Posterior vena cava (tissue), 2 donors: ENCODE measurements at regions not wholly inside any gene's neighbourhood (a gene's known extent, or its start where the extent isn't known, plus 50 kb on each side); places are given as distances from the start of the nearest gene placed in this dataset.
"Not testable (repeated sequence)": the region's sequence is repeated elsewhere in the genome, so short reads cannot be mapped to it uniquely, and the experiment has no call there.

Source experiments
- DNase-seq: peaks from one replicate; pipeline ENCODE4 v3.0.0-alpha.2; 2020; ENCODE audit warnings: low spot score
- intact Hi-C, 2 donors: fragments of 100-400 bp; cut with DNase I; formaldehyde crosslinking; loops; one replicate each; pipeline versions ENCODE4 v1.14.1 to v1.14.2; 2022 to 2023
- donor health status: DM: yes; HTN: yes; CAD: no.
- donor health status: DM: yes; HTN: yes; CAD: no.

- DNase-seq: no peak
- intact Hi-C loops: no loop called here
Observed at GRCh38 chr9:75797085-75797580, 93.3 kb upstream of the PCSK5 start.

GRCh38 chr9:75798505-75798904, 92.0 kb upstream of the PCSK5 start:
- intact Hi-C loops: no loop called here
- no peak for DNase-seq

- intact Hi-C loops: no loop called here
- DNase-seq: no peak
Observed at GRCh38 chr9:75803130-75803529, 87.3 kb upstream of the PCSK5 start.

GRCh38 chr9:75810063-75810462, 80.4 kb upstream of the PCSK5 start:
- DNase-seq: no peak
- intact Hi-C loops: no loop called here

- DNase-seq: no peak
- intact Hi-C loops: no loop called here
Observed at GRCh38 chr9:75811692-75812091, 78.8 kb upstream of the PCSK5 start.

- intact Hi-C loops: no loop called here
- DNase-seq: no peak
Observed at GRCh38 chr9:75812141-75812540, 78.3 kb upstream of the PCSK5 start.

GRCh38 chr9:75814667-75815066, 75.8 kb upstream of the PCSK5 start:
- intact Hi-C loops: loop anchor here in 1 of 2 donors (5.0 kb wide), 1 partner anchor 42 kb away; no protein-coding TSS in a partner anchor
- DNase-seq: no peak

GRCh38 chr9:75820471-75821115, 69.9 kb upstream of the PCSK5 start:
- DNase-seq, intact Hi-C loops: not testable (repeated sequence)

GRCh38 chr9:75823151-75823550, 67.3 kb upstream of the PCSK5 start:
- intact Hi-C loops: no loop called here

GRCh38 chr9:75824816-75825568, 65.5 kb upstream of the PCSK5 start:
- intact Hi-C loops: no loop called here
- DNase-seq: no peak

More at GRCh38 chr9:75823151-75823550, 67.3 kb upstream of the PCSK5 start:
- DNase-seq: no peak

- intact Hi-C loops: no loop called here
- DNase-seq: no peak
Observed at GRCh38 chr9:75826314-75826713, 64.2 kb upstream of the PCSK5 start.

- intact Hi-C loops: no loop called here
- no peak for DNase-seq
Observed at GRCh38 chr9:75830303-75830702, 60.2 kb upstream of the PCSK5 start.

- intact Hi-C loops: no loop called here
- DNase-seq: no peak
Observed at GRCh38 chr9:75833778-75834177, 56.7 kb upstream of the PCSK5 start.

GRCh38 chr9:75834878-75835277, 55.6 kb upstream of the PCSK5 start:
- intact Hi-C loops: no loop called here
- DNase-seq: no peak
